ENCODE measurements at regions not wholly inside any gene's neighbourhood (a gene's known extent, or its start where the extent isn't known, plus 50 kb on each side); places are given as distances from the start of the nearest gene placed in this dataset.

DNA sequence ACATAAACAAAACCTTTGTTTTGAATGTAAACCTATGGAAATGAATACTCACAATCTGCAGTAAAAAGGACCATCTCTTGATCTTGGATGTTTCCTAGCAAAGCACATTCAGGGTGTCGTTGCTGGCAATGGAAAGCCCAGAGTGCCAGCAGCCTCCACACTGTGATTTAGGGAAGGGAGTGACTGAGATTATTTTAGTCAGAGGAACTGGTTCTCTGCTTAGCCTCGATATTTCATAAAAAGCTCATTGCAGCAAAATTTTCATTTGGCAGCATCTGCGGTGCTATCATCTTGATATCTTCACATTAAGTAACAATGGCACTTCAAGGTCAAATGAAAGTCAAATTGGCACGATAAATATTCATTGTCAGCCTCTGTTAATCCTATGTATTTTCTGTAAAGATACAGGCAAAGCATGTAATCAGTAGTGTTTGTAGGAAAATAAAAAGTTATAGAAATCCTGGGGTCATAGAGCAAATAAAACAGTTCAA lies 116.0 kb downstream of the MACIR start:
- TF ChIP-seq, protein P1, sequence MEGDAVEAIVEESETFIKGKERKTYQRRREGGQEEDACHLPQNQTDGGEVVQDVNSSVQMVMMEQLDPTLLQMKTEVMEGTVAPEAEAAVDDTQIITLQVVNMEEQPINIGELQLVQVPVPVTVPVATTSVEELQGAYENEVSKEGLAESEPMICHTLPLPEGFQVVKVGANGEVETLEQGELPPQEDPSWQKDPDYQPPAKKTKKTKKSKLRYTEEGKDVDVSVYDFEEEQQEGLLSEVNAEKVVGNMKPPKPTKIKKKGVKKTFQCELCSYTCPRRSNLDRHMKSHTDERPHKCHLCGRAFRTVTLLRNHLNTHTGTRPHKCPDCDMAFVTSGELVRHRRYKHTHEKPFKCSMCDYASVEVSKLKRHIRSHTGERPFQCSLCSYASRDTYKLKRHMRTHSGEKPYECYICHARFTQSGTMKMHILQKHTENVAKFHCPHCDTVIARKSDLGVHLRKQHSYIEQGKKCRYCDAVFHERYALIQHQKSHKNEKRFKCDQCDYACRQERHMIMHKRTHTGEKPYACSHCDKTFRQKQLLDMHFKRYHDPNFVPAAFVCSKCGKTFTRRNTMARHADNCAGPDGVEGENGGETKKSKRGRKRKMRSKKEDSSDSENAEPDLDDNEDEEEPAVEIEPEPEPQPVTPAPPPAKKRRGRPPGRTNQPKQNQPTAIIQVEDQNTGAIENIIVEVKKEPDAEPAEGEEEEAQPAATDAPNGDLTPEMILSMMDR (conservative IDR thresholded peaks at IDR 0.05; ENCODE audit: low read length): no peak
- no peak overlapping the region for H3K4me3 ChIP-seq (ENCODE audit: low read length)
- no peak for DNase-seq (ENCODE audit: low read depth)

DNA sequence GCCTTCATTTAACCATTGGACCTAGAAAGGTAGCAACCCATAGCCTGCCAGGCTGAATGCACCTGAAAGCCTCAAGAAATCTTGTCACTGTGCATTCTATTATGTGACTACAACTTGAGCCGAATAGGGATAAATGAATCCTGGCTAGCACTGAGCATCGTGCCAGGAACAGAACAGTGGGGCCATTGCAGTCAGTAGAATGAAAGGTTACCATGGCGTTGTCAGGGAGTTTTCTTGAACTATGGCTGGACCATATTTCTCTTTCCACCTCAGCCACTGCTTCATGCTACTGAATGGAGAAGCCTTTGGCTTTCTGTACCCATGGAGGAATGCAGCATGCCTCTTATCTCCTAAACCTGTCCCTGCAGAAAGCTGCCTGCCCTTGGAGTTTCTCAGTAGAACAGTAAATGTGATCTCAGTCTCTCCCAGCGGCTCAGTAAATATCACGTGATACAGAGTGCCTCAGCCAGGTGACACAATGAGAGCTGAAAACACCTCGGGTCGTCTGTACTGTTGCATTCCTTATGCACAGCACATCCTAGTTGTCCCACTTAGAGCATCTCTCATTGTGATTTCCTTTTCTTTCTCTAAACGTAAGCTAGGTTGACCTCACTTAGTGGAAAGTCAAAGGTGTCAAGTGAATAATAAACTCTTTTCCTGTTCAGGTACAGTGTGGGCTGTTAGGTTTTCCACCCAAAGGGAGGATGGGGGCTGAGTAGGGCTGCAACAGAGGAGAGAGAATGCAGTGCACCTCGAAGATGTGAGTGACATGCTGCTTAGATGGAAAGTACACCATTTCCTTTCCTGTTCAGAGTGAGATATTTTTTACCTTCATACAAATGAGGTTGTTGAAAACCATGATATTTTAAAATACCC lies 115.3 kb downstream of the MACIR start:
- TF ChIP-seq, protein P1 (conservative IDR thresholded peaks at IDR 0.05; ENCODE audit: low read length): no peak
- no peak overlapping the region for H3K4me3 ChIP-seq (ENCODE audit: low read length)
- DNase-seq (ENCODE audit: low read depth): no peak

DNA sequence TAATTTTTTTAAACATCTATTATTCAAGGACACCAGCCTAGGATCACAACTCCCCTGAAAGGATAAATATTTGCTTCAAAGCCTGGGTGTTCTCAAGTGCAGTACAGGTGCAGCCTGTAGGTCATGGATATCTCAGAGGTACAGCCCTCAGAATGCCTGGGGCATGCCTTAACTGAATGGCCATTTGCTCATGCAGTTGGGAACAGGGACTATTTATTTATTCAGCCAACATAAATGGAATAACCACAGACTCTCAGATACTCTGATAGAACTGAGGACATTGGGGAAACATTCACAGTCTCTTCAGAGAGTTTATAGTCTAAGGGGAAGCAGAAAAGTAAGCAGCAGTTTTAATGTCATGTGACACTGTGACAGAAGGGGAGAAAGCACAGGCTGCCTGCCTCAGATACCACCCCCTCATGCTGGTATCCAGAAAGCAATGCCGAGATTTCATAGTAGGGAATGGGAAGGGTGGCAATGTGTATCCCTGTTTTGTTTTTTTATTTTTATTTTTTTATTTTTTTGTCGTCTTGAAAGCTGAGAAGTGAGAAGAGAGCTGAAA lies 112.6 kb downstream of the MACIR start:
- DNase-seq (ENCODE audit: low read depth): no peak
- no peak overlapping the region for H3K4me3 ChIP-seq (ENCODE audit: low read length)
- TF ChIP-seq, protein P1 (conservative IDR thresholded peaks at IDR 0.05; ENCODE audit: low read length): no peak

DNA sequence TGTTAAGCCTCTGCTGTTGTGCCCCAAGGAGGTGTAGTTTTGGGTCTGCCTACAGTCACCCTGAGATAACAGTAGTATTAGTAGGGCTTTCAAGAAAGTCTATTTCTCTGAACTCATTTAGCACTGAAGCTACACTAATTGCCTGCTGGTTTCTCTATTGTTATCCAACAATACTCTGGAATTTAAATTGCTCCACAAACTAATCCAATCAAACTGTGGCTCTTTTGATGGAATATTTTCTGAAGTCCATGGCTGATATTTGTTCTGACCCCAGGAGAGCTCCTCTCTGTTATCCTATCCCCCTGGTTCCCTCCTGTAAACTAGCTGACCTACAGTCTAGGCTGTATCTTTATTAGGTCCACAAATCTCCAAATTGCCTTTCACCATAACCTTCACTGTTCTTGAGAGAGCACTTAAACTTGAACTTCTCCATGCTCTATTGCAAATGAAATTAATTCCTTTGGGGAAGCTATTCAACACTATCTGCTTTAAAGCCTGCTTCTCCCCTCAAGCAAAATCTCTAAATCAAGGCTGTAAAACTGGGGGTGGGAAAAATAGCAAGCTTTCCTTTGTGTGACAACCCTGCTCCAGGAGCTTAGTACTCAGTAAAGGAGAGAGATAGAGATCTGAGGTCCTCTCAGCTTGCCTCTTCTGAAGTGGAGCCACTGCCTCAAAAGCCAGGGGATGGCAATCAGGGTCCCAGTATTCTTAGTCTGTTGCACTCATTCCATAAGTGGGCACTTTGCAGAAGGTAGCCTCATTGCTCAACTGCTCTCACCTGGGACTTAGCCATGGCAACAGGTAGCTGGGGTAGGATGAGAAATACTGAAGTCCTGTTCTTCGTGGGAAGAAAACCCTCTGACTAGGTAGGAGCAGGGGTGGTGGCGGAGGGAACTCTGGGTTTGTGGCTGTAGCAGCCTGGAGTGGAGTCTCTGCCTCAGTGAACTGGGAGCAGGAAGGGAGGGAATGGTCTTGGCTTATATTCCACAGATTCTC lies 110.9 kb downstream of the MACIR start:
- no peak for DNase-seq (ENCODE audit: low read depth)
- TF ChIP-seq, protein P1 (conservative IDR thresholded peaks at IDR 0.05; ENCODE audit: low read length): no peak
- no peak overlapping the region for H3K4me3 ChIP-seq (ENCODE audit: low read length)

DNA sequence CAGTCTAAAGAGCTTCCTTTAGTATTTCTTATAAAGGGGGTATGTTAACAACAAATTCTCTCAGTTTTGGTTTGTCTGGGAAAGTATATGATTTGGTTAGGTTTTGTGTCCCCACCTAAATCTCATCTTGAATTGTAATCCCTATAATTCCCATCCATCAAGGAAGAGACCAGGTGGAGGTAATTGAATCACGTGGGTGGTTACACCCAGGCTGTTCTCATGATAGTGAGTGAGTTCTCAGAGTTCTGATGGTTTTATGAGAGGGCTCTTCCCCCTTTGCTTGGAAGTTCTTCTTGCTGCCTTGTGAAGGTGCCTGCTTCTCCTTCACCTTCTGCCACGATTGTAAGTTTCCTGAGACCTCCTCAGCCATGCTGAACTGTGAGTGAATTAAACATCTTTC lies 109.1 kb downstream of the MACIR start:
- no peak overlapping the region for H3K4me3 ChIP-seq (ENCODE audit: low read length)
- TF ChIP-seq, protein P1 (conservative IDR thresholded peaks at IDR 0.05; ENCODE audit: low read length): no peak
- DNase-seq (ENCODE audit: low read depth): no peak

DNA sequence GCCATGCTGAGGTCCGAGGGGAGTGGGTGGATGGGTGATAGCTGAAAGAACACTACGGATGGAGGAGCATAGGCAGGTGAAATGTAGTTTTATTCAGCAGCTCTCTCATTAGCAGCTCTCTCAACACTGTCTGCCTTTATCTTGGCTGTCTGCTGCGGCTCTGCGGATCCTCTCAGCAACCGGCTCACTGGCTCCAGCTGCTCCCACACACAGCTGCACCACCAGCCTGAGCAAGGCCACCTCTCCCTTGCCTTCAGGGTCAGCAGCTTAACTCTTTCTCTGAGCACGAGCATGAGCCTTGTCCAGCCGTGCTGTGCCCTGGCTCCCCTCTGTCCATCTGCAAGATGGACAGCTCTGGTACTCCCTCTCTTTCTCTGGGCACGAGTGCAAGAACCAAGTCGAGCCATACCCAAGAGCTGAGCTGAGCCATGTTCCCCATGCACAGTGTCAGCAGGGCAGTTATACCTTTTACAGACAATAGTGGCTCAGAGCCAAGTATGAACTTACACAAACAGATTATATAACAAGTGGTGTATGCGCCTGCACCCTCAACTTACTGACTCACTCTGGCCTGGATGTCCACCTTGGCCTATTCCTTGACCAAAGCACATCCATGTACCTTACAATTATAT lies 108.5 kb downstream of the MACIR start:
- no peak overlapping the region for H3K4me3 ChIP-seq (ENCODE audit: low read length)
- TF ChIP-seq, protein P1 (conservative IDR thresholded peaks at IDR 0.05; ENCODE audit: low read length): no peak
- DNase-seq (ENCODE audit: low read depth): no peak
